Calu3 (cell line): ENCODE measurements at regions not wholly inside any gene's neighbourhood (a gene's known extent, or its start where the extent isn't known, plus 50 kb on each side); places are given as distances from the start of the nearest gene placed in this dataset.

Experiments
- BruUV-seq: library from RNA; stranded (reverse); fragments of 400-500 nt; replicated peaks from 2 replicates; lab custom pipeline; 2021; lab: Mats Ljungman, UMichigan
- CTCF ChIA-PET: fragments of 300-600 bp; sonication (Branson Sonifier 250); formaldehyde crosslinking; loops from one replicate; lab custom pipeline; 2022; ENCODE audit warnings: antibody characterized with exemption; lab: Charles Lee
- DNase-seq: peaks from one replicate; pipeline ENCODE4 v3.0.0; 2022
- H3K27ac Mint-ChIP-seq: one replicate; pipeline ENCODE4 v1.8.0; 2022; ENCODE audit warnings: mixed read lengths; ENCODE audit not compliant: unreplicated experiment
- H3K27me3 Mint-ChIP-seq: one replicate; pipeline ENCODE4 v1.8.0; 2022; ENCODE audit warnings: mixed read lengths; ENCODE audit not compliant: unreplicated experiment
- H3K36me3 Mint-ChIP-seq: one replicate; pipeline ENCODE4 v1.8.0; 2022; ENCODE audit warnings: mild to moderate bottlenecking, moderate library complexity, mixed read lengths; ENCODE audit not compliant: insufficient read depth, unreplicated experiment
- H3K4me1 Mint-ChIP-seq: one replicate; pipeline ENCODE4 v1.8.0; 2022; ENCODE audit warnings: mild to moderate bottlenecking, low read depth, mixed read lengths; ENCODE audit not compliant: unreplicated experiment
- H3K4me3 Mint-ChIP-seq: one replicate; pipeline ENCODE4 v1.8.0; 2022; ENCODE audit warnings: mild to moderate bottlenecking, low read depth, moderate library complexity, mixed read lengths; ENCODE audit not compliant: unreplicated experiment
- H3K9me3 Mint-ChIP-seq: one replicate; pipeline ENCODE4 v1.8.0; 2022; ENCODE audit warnings: low read depth, mixed read lengths; ENCODE audit not compliant: unreplicated experiment
- intact Hi-C: fragments of 100-400 bp; cut with micrococcal nuclease; formaldehyde crosslinking; loops from one replicate; pipeline ENCODE4 v1.10.0; 2022; ENCODE audit not compliant: unreplicated experiment
- TF ChIP-seq, protein P1 (sequence below): fragments of 200-600 bp; IDR thresholded peaks from one replicate; pipeline ENCODE4 v1.8.0; 2022; ENCODE audit warnings: antibody characterized with exemption; ENCODE audit not compliant: unreplicated experiment

GRCh38 chr4:119739796-119740195 is 111.2 kb upstream of the PDE5A start:
- no peaks in the 10 kb centered on the region for H3K36me3 Mint-ChIP-seq
- peaks cover 8% of the 10 kb centered on the region for H3K4me1 Mint-ChIP-seq
- DNase-seq = no peak
- no peak overlapping the region for H3K27ac Mint-ChIP-seq
- no peaks in the 10 kb centered on the region for H3K9me3 Mint-ChIP-seq
- BruUV-seq = no TSS peak
- H3K4me3 Mint-ChIP-seq = no peak overlapping the region
- H3K27me3 Mint-ChIP-seq = no peaks in the 10 kb centered on the region
- CTCF ChIA-PET = no interaction called here
- TF ChIP-seq, protein P1, sequence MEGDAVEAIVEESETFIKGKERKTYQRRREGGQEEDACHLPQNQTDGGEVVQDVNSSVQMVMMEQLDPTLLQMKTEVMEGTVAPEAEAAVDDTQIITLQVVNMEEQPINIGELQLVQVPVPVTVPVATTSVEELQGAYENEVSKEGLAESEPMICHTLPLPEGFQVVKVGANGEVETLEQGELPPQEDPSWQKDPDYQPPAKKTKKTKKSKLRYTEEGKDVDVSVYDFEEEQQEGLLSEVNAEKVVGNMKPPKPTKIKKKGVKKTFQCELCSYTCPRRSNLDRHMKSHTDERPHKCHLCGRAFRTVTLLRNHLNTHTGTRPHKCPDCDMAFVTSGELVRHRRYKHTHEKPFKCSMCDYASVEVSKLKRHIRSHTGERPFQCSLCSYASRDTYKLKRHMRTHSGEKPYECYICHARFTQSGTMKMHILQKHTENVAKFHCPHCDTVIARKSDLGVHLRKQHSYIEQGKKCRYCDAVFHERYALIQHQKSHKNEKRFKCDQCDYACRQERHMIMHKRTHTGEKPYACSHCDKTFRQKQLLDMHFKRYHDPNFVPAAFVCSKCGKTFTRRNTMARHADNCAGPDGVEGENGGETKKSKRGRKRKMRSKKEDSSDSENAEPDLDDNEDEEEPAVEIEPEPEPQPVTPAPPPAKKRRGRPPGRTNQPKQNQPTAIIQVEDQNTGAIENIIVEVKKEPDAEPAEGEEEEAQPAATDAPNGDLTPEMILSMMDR = no peak
- intact Hi-C loops = no loop called here

DNA sequence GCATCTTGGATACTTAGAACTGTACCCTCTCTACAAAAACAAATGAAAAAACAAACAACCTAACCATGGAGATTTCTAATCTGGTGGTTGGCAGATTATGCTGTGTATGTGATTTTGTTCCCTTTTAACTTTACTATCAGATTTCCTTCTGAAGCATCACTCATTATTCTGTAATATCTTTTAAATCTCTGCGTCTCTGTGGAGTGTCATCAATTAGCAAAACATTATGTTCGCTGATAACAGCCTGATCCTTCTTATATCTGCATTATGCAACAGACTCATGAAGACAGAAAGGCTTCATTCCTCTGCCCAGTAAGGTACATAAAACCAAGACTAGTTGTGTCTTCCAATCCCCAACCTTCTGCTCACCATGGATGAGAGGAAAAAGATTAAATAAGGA is 110.3 kb upstream of the PDE5A start:
- Mint-ChIP-seq H3K4me1 (peaks cover 16% of the 10 kb centered on the region), H3K27me3 (no peaks in the 10 kb centered on the region), H3K4me3 (no peak overlapping the region), H3K27ac (no peak overlapping the region), H3K36me3 (peaks cover 1% of the 10 kb centered on the region), H3K9me3 (no peaks in the 10 kb centered on the region)
- CTCF ChIA-PET = no interaction called here
- TF ChIP-seq, protein P1 = no peak
- BruUV-seq = no TSS peak
- intact Hi-C loops = no loop called here
- DNase-seq = no peak

DNA sequence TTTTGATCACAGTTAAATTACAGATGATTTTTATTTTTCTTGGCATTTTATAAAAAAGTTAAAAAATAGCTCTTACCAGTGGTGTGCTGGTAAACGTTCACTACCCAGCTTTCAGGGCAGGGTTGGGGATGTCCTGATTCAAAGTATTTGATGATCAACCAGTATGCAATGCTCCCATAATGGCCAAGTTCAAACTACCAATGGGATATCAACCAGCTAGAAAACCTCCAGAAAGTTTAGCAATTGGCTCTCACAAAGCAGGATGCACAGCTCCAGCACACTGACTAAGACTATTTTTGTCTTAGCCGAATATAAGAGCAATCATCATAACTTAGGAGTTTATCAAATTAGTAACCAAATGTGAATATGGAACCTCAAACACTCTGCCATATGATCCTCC is 108.0 kb upstream of the PDE5A start:
- Mint-ChIP-seq H3K27me3 (no peaks in the 10 kb centered on the region), H3K9me3 (no peaks in the 10 kb centered on the region), H3K4me3 (no peak overlapping the region), H3K27ac (no peak overlapping the region), H3K36me3 (peaks cover 5% of the 10 kb centered on the region), H3K4me1 (peaks cover 39% of the 10 kb centered on the region)
- no peak for DNase-seq
- intact Hi-C loops = no loop called here
- CTCF ChIA-PET = no interaction called here
- TF ChIP-seq, protein P1 = no peak
- no TSS peak for BruUV-seq

DNA sequence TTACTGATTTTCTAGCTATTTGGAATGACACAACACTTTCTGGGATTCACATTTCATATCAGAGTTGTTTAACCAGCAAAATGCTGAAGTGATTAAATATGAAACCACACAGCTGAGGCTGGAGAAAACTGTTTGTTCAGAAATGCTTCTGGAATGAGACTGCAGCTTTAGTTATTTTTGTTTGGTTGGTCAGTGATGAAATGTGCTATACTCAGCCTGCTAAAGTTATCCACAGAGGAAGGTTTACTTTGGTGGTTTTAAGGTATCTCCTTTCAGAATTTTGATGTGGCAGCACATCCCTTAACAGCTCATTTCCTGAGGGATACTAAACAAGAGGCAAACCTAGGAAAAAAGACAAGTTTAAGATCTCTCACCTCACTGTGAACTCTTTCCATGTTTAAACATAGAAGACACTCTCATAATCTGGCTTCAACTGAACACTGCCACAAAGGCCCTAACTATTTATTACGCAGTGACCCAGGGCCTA is 106.6 kb upstream of the PDE5A start:
- Mint-ChIP-seq H3K36me3 (peaks cover 5% of the 10 kb centered on the region), H3K9me3 (no peaks in the 10 kb centered on the region), H3K27me3 (no peaks in the 10 kb centered on the region), H3K4me1 (peaks cover 52% of the 10 kb centered on the region), H3K4me3 (no peak overlapping the region), H3K27ac (no peak overlapping the region)
- no peak for DNase-seq
- TF ChIP-seq, protein P1 = no peak
- CTCF ChIA-PET = interaction anchor here (0.7 to 1.3 kb wide), 2 partner anchors 37 to 106 kb away, joined by 4 to 5 read pairs; partner anchors contain the start of gene PDE5A
- intact Hi-C loops = no loop called here
- BruUV-seq = no TSS peak
